SU-DHL-6 (cell line): ENCODE measurements at regions not wholly inside any gene's neighbourhood (a gene's known extent, or its start where the extent isn't known, plus 50 kb on each side); places are given as distances from the start of the nearest gene placed in this dataset.

Experiments
- H2AFZ ChIP-seq: fragments of 200-600 bp; sonication (generic); 2 replicates; pipeline ENCODE4 v1.6.1; 2014; ENCODE audit warnings: low read depth, mild to moderate bottlenecking, moderate library complexity, mixed read lengths, antibody characterized with exemption, low read length; ENCODE audit not compliant: severe bottlenecking
- H3F3A ChIP-seq: fragments of 200-600 bp; shearing (Covaris generic); 2 replicates; pipeline ENCODE4 v1.6.0; 2016; ENCODE audit warnings: antibody characterized with exemption, mild to moderate bottlenecking; ENCODE audit not compliant: insufficient read depth
- H3K27ac ChIP-seq: fragments of 200-600 bp; sonication (generic); 2 replicates; pipeline ENCODE4 v1.5.1; 2016; ENCODE audit warnings: low read depth, mild to moderate bottlenecking, low read length, moderate library complexity, mixed read lengths
- H3K27me3 ChIP-seq: fragments of 200-600 bp; sonication (generic), shearing (Covaris generic); 2 replicates; pipeline ENCODE4 v1.6.0; 2014; ENCODE audit warnings: mild to moderate bottlenecking, low read length
- H3K36me3 ChIP-seq: fragments of 200-600 bp; sonication (generic); 2 replicates; pipeline ENCODE4 v1.6.1; 2014; ENCODE audit warnings: mild to moderate bottlenecking, low read length, mixed read lengths
- H3K4me2 ChIP-seq: fragments of 300-600, 200-600 bp; shearing (Covaris generic), sonication (generic); 2 replicates; pipeline ENCODE4 v1.6.0; 2014; ENCODE audit warnings: low read length, low read depth, mild to moderate bottlenecking; ENCODE audit not compliant: poor library complexity, severe bottlenecking
- H3K4me3 ChIP-seq: fragments of 200-600 bp; sonication (generic); 2 replicates; pipeline ENCODE4 v1.5.1; 2014; ENCODE audit warnings: antibody characterized with exemption, low read length, mild to moderate bottlenecking, mixed read lengths; ENCODE audit not compliant: insufficient read depth, poor library complexity, severe bottlenecking
- H3K79me2 ChIP-seq: fragments of 200-600 bp; sonication (generic); 2 replicates; pipeline ENCODE4 v1.6.1; 2014; ENCODE audit warnings: mild to moderate bottlenecking, low read length, moderate library complexity; ENCODE audit not compliant: insufficient read depth
- H3K9ac ChIP-seq: fragments of 200-600 bp; sonication (generic); 2 replicates; pipeline ENCODE4 v1.7.0; 2014; ENCODE audit warnings: mild to moderate bottlenecking, low read length
- H3K9me2 ChIP-seq: fragments of 200-600 bp; sonication (generic); replicated peaks from 2 replicates; pipeline ENCODE4 v1.6.1; 2014; ENCODE audit warnings: low read length; ENCODE audit not compliant: insufficient read depth
- H3K9me3 ChIP-seq: fragments of 200-600 bp; sonication (generic); 2 replicates; pipeline ENCODE4 v1.6.1; 2014; ENCODE audit warnings: low read length, mixed read lengths; ENCODE audit not compliant: insufficient read depth
- H4K20me1 ChIP-seq: fragments of 200-600 bp; sonication (generic); 2 replicates; pipeline ENCODE4 v1.6.1; 2014; ENCODE audit warnings: low read depth, mild to moderate bottlenecking, antibody characterized with exemption, low read length, moderate library complexity, mixed read lengths
- CTCF ChIP-seq: fragments of 200-600 bp; sonication (generic); IDR thresholded peaks from one replicate; pipeline ENCODE4 v1.5.1; 2017; ENCODE audit warnings: antibody characterized with exemption, mild to moderate bottlenecking, low read length, moderate library complexity; ENCODE audit not compliant: insufficient read depth, poor library complexity, severe bottlenecking
- EZH2phosphoT487 ChIP-seq: fragments of 200-600 bp; sonication (generic), shearing (Covaris generic); conservative IDR thresholded peaks from 2 replicates; pipeline ENCODE4 v1.6.1; 2018; ENCODE audit warnings: mild to moderate bottlenecking, antibody characterized with exemption, low read length, moderate library complexity, mixed read lengths

GRCh38 chr7:25383402-25383801 is 155.1 kb upstream of the NPVF start:
- Histone ChIP-seq H4K20me1 (no peaks in the 10 kb centered on the region), H3K4me2 (no peak overlapping the region), H3K9me3 (no peaks in the 10 kb centered on the region), H3F3A (no peaks in the 10 kb centered on the region), H3K27me3 (no peaks in the 10 kb centered on the region), H3K9ac (no peak overlapping the region), H3K9me2 (no peaks in the 10 kb centered on the region), H2AFZ (no peak overlapping the region), H3K36me3 (no peaks in the 10 kb centered on the region), H3K27ac (no peak overlapping the region), H3K4me3 (no peak overlapping the region), H3K79me2 (no peaks in the 10 kb centered on the region)
- TF ChIP-seq CTCF: no peak

- H3K79me2 ChIP-seq: no peaks in the 10 kb centered on the region
- H3K9me3 ChIP-seq: no peaks in the 10 kb centered on the region
- no peak for TF ChIP-seq CTCF
- TF ChIP-seq EZH2phosphoT487: no peak
- no peaks in the 10 kb centered on the region for H4K20me1 ChIP-seq
- no peaks in the 10 kb centered on the region for H3K9me2 ChIP-seq
- no peak overlapping the region for H3K4me2 ChIP-seq
- H3K27me3 ChIP-seq: no peaks in the 10 kb centered on the region
- H3K9ac ChIP-seq: no peak overlapping the region
- no peaks in the 10 kb centered on the region for H3F3A ChIP-seq
- H3K36me3 ChIP-seq: no peaks in the 10 kb centered on the region
- H3K4me3 ChIP-seq: no peak overlapping the region
- H3K27ac ChIP-seq: no peak overlapping the region
- H2AFZ ChIP-seq: no peak overlapping the region
Observed at GRCh38 chr7:25384788-25385505, 156.7 kb upstream of the NPVF start.

- H3K79me2 ChIP-seq: no peaks in the 10 kb centered on the region
- no peak for TF ChIP-seq CTCF
- no peak for TF ChIP-seq EZH2phosphoT487
- no peak overlapping the region for H3K27ac ChIP-seq
- no peaks in the 10 kb centered on the region for H4K20me1 ChIP-seq
- H3K4me3 ChIP-seq: no peak overlapping the region
- H3K9me3 ChIP-seq: no peaks in the 10 kb centered on the region
- H3K4me2 ChIP-seq: no peak overlapping the region
- no peaks in the 10 kb centered on the region for H3K9me2 ChIP-seq
- no peak overlapping the region for H3K9ac ChIP-seq
- no peak overlapping the region for H2AFZ ChIP-seq
- H3K27me3 ChIP-seq: no peaks in the 10 kb centered on the region
- H3K36me3 ChIP-seq: no peaks in the 10 kb centered on the region
- H3F3A ChIP-seq: no peaks in the 10 kb centered on the region
Observed at GRCh38 chr7:25385506-25386136, 157.3 kb upstream of the NPVF start.
